ENCODE measurements at regions not wholly inside any gene's neighbourhood (a gene's known extent, or its start where the extent isn't known, plus 50 kb on each side); places are given as distances from the start of the nearest gene placed in this dataset.
"Not testable (repeated sequence)": the region's sequence is repeated elsewhere in the genome, so short reads cannot be mapped to it uniquely, and the experiment has no call there.

DNA sequence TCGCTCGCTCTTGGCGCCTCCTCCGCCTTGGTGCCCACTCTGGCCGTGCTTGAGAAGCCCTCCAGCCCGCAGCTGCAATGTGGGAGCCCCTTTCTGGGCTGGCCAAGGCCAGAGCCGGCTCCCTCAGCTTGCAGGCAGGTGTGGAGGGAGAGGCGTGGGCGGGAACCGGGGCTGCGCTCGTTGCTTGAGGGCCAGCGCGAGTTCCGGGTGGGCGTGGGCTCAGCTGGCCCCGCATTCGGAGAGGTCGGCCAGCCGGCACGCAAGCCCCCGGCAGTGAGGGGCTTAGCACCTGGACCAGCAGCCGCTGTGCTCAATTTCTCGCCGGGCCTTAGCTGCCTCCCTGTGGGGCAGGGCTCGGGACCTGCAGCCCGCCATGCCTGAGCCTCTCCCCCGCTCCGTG lies 193.6 kb upstream of the ATP10A start:
- DNase-seq (ENCODE audit: low read depth, low spot score); RAD21 ChIA-PET (ENCODE audit: low non-redundant PET in 1 of 2, low total read pairs in 2 of 2, uncharacterized antibody in 2 of 2, unreplicated experiment in 2 of 2); H3K9ac ChIP-seq (ENCODE audit: low read length); CTCF ChIA-PET; H3K4me1 ChIP-seq (ENCODE audit: control insufficient read depth in 1 of 2, insufficient read depth in 2 of 2, low read length in 2 of 2); intact Hi-C loops (cut with micrococcal nuclease); H3K4me3 ChIP-seq (replicated peaks in 1 of 2; ENCODE audit: low read depth in 1 of 2, low read length in 2 of 2); H2AFZ ChIP-seq (ENCODE audit: low read depth, low read length, poor library complexity, severe bottlenecking); H4K20me1 ChIP-seq (ENCODE audit: insufficient read depth); H3K79me2 ChIP-seq (ENCODE audit: insufficient read depth, low read length); POLR2A ChIA-PET; ATAC-seq; H3K27me3 ChIP-seq (ENCODE audit: insufficient read depth, low read length); H3K4me2 ChIP-seq (ENCODE audit: low read length); H3K27ac ChIP-seq (ENCODE audit: low read depth, low read length); H3K36me3 ChIP-seq (ENCODE audit: control insufficient read depth in 1 of 2, insufficient read depth in 2 of 2, low read length in 2 of 2); BruUV-seq (replicated peaks); H3K9me2 ChIP-seq (ENCODE audit: insufficient read depth): not testable (repeated sequence)
- H3K9me3 ChIP-seq (ENCODE audit: control insufficient read depth in 1 of 2, insufficient read depth in 1 of 2, low read depth in 1 of 2, low read length in 2 of 2), result peaks cover 9 to 52% of the 10 kb centered on the region in 2 experiments; a peak in 2 of 4 replicates

DNA sequence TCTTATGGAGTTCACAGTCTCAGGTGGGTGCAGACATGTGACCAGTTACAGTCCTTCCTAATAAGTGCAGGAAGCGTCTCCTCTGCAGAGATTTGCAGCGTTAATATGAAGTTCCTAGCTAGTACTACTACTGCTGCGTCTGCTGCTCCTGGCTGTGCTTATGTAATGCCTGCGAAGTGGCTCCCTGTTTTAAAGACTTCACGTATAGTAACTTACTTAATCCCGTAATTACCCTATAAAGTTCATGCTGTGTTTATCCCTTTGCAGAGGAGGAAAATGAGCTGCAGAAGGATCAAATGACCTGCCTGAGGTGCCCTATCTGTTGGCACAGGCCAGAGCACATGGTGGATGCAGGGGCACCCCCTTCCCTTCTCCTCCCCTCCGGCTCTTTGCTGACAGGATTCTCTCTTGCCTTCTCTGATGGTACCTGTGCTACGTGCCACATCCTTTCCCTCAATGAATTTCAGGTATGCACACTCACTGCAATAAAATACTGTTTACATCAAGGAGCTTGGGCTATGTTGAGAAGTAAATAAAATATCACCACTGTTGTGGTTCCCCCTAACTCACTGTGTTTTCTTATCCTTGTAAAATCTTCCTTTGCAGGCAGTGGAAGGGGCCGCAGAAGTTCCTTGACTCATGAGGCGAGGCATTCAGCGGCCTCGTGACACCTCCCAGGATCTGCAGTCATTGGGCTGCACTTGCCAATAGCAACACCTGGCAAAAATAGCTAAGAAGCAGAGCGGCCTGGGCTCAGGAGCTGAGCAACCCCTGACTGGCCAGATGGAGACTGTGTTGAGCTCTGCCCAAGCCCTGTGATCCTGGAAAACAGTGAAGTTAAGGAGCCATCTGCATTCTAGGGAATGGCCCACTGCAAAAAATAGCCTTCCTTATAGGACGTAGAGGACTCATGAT lies 188.9 kb upstream of the ATP10A start:
- no peak overlapping the region for H3K4me3 ChIP-seq (replicated peaks in 1 of 2; ENCODE audit: low read depth in 1 of 2, low read length in 2 of 2)
- no peaks in the 10 kb centered on the region for H3K36me3 ChIP-seq (ENCODE audit: control insufficient read depth in 1 of 2, insufficient read depth in 2 of 2, low read length in 2 of 2)
- H3K79me2 ChIP-seq (ENCODE audit: insufficient read depth, low read length), result no peaks in the 10 kb centered on the region
- RAD21 ChIA-PET (ENCODE audit: low non-redundant PET in 1 of 2, low total read pairs in 2 of 2, uncharacterized antibody in 2 of 2, unreplicated experiment in 2 of 2), result no interaction called here
- POLR2A ChIA-PET, result no interaction called here
- no peak overlapping the region for H3K9ac ChIP-seq (ENCODE audit: low read length)
- intact Hi-C loops (cut with micrococcal nuclease), result no loop called here
- no peaks in the 10 kb centered on the region for H3K27me3 ChIP-seq (ENCODE audit: insufficient read depth, low read length)
- H3K9me2 ChIP-seq (ENCODE audit: insufficient read depth), result no peaks in the 10 kb centered on the region
- no TSS peak for BruUV-seq (replicated peaks)
- no peak for DNase-seq (ENCODE audit: low read depth, low spot score)
- H3K4me2 ChIP-seq (ENCODE audit: low read length), result no peak overlapping the region
- no peaks in the 10 kb centered on the region for H4K20me1 ChIP-seq (ENCODE audit: insufficient read depth)
- no peak overlapping the region for H3K27ac ChIP-seq (ENCODE audit: low read depth, low read length)
- CTCF ChIA-PET, result no interaction called here
- H3K9me3 ChIP-seq (ENCODE audit: control insufficient read depth in 1 of 2, insufficient read depth in 1 of 2, low read depth in 1 of 2, low read length in 2 of 2), result peaks cover 9 to 37% of the 10 kb centered on the region in 2 experiments; a peak in 2 of 4 replicates
- H3K4me1 ChIP-seq (ENCODE audit: control insufficient read depth in 1 of 2, insufficient read depth in 2 of 2, low read length in 2 of 2), result no peaks in the 10 kb centered on the region
- no peak overlapping the region for H2AFZ ChIP-seq (ENCODE audit: low read depth, low read length, poor library complexity, severe bottlenecking)
- ATAC-seq, result no peak
- TF ChIP-seq, protein P1, sequence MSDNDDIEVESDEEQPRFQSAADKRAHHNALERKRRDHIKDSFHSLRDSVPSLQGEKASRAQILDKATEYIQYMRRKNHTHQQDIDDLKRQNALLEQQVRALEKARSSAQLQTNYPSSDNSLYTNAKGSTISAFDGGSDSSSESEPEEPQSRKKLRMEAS (IDR thresholded peaks at IDR 0.05), result no peak
- no peak for TF ChIP-seq ZNF274 (IDR thresholded peaks at IDR 0.05; ENCODE audit: low read depth, low read length)
- TF ChIP-seq EZH2 (IDR thresholded peaks at IDR 0.05), result no peak
- TF ChIP-seq JUND (IDR thresholded peaks at IDR 0.05), result no peak
- TF ChIP-seq SP1 (IDR thresholded peaks at IDR 0.05; ENCODE audit: low read depth), result no peak
- TF ChIP-seq POLR2AphosphoS5 (IDR thresholded peaks at IDR 0.05; ENCODE audit: low read depth, low read length), result no peak
- TF ChIP-seq SIN3A (IDR thresholded peaks at IDR 0.05; ENCODE audit: low read depth), result no peak
- no peak for TF ChIP-seq EGR1 (IDR thresholded peaks at IDR 0.05; ENCODE audit: low read depth)
- TF ChIP-seq EZH2phosphoT487 (IDR thresholded peaks at IDR 0.05; ENCODE audit: borderline replicate concordance), result no peak
- no peak for TF ChIP-seq TCF7L2 (IDR thresholded peaks at IDR 0.05; ENCODE audit: borderline replicate concordance, extremely low read depth, insufficient read depth, insufficient read length)
- no peak for TF ChIP-seq RAD21 (IDR thresholded peaks at IDR 0.05; ENCODE audit: low read depth)
- no peak for TF ChIP-seq CEBPB (IDR thresholded peaks at IDR 0.05; ENCODE audit: low read depth)
- TF ChIP-seq, protein P2, sequence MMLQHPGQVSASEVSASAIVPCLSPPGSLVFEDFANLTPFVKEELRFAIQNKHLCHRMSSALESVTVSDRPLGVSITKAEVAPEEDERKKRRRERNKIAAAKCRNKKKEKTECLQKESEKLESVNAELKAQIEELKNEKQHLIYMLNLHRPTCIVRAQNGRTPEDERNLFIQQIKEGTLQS (IDR thresholded peaks at IDR 0.05), result no peak
- TF ChIP-seq YY1 (IDR thresholded peaks at IDR 0.05; ENCODE audit: extremely low read depth, insufficient replicate concordance, low read depth, low read length), result no peak
- no peak for TF ChIP-seq FOSL1 (IDR thresholded peaks at IDR 0.05; ENCODE audit: low read depth)
- no peak for TF ChIP-seq SRF (IDR thresholded peaks at IDR 0.05; ENCODE audit: low read depth)
- TF ChIP-seq, protein P3, sequence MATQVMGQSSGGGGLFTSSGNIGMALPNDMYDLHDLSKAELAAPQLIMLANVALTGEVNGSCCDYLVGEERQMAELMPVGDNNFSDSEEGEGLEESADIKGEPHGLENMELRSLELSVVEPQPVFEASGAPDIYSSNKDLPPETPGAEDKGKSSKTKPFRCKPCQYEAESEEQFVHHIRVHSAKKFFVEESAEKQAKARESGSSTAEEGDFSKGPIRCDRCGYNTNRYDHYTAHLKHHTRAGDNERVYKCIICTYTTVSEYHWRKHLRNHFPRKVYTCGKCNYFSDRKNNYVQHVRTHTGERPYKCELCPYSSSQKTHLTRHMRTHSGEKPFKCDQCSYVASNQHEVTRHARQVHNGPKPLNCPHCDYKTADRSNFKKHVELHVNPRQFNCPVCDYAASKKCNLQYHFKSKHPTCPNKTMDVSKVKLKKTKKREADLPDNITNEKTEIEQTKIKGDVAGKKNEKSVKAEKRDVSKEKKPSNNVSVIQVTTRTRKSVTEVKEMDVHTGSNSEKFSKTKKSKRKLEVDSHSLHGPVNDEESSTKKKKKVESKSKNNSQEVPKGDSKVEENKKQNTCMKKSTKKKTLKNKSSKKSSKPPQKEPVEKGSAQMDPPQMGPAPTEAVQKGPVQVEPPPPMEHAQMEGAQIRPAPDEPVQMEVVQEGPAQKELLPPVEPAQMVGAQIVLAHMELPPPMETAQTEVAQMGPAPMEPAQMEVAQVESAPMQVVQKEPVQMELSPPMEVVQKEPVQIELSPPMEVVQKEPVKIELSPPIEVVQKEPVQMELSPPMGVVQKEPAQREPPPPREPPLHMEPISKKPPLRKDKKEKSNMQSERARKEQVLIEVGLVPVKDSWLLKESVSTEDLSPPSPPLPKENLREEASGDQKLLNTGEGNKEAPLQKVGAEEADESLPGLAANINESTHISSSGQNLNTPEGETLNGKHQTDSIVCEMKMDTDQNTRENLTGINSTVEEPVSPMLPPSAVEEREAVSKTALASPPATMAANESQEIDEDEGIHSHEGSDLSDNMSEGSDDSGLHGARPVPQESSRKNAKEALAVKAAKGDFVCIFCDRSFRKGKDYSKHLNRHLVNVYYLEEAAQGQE (IDR thresholded peaks at IDR 0.05; ENCODE audit: low read depth), result no peak
